ENCODE measurements at regions not wholly inside any gene's neighbourhood (a gene's known extent, or its start where the extent isn't known, plus 50 kb on each side); places are given as distances from the start of the nearest gene placed in this dataset.

GRCh38 chr7:145978769-145979168, 137.8 kb upstream of the CNTNAP2 start (continued):
- TF ChIP-seq CHD7 (IDR thresholded peaks at IDR 0.05; ENCODE audit: insufficient replicate concordance, low read length) (no peak), CHD1 (IDR thresholded peaks at IDR 0.05; ENCODE audit: low read depth, low read length) (no peak), GABPA (IDR thresholded peaks at IDR 0.05; ENCODE audit: borderline replicate concordance, insufficient read depth, low read length) (no peak), BACH1 (IDR thresholded peaks at IDR 0.05; ENCODE audit: low read length) (no peak), TAF1 (IDR thresholded peaks at IDR 0.05; ENCODE audit: low read depth, low read length) (no peak)
